K562 (cell line): ENCODE measurements at regions not wholly inside any gene's neighbourhood (a gene's known extent, or its start where the extent isn't known, plus 50 kb on each side); places are given as distances from the start of the nearest gene placed in this dataset.

Experiments used
- JUNB ChIP-seq: fragments of 450-650 bp; formaldehyde crosslinking; conservative IDR thresholded peaks from 2 replicates; pipeline ENCODE4 v1.4.0; 2020; ENCODE audit warnings: mild to moderate bottlenecking
- PTBP1 ChIP-seq: fragments of 200-400 bp; formaldehyde crosslinking; IDR thresholded peaks from 2 replicates; pipeline ENCODE4 v1.6.1; 2017; ENCODE audit warnings: low read depth, low read length
- SIN3B ChIP-seq: fragments of 450-650 bp; IDR thresholded peaks from 2 replicates; pipeline ENCODE4 v1.6.1; 2017; ENCODE audit warnings: low read depth, mild to moderate bottlenecking, moderate library complexity
- SMC3 ChIP-seq: conservative IDR thresholded peaks from 2 replicates; pipeline ENCODE4 v1.6.1; 2011; ENCODE audit warnings: low read depth, low read length, improper control_type of control experiment; ENCODE audit not compliant: insufficient read depth
- ZBTB2 ChIP-seq: fragments of 450-650 bp; IDR thresholded peaks from 2 replicates; pipeline ENCODE4 v1.6.1; 2016; ENCODE audit warnings: antibody characterized with exemption
- ZNF780A ChIP-seq: fragments of 250-450 bp; sonication (Bioruptor Pico); IDR thresholded peaks from 2 replicates; pipeline ENCODE4 v1.5.0; 2021; ENCODE audit warnings: mild to moderate bottlenecking
- ZSCAN29 ChIP-seq: fragments of 450-650 bp; IDR thresholded peaks from 2 replicates; pipeline ENCODE4 v1.6.1; 2017
- TF ChIP-seq, protein P1 (sequence below), 3 experiments: fragments of 200-800 bp in 1 of 3; sonication (Bioruptor generic) in 1 of 3; sonication (generic) in 1 of 3; formaldehyde crosslinking in 1 of 3; IDR thresholded peaks; 2 replicates each; pipeline versions ENCODE4 v1.6.1 to v1.8.0; 2016 to 2022; ENCODE audit warnings: mild to moderate bottlenecking in 2 of 3, missing compliant biosample characterization in 2 of 3, missing genetic modification characterization in 2 of 3, missing genetic modification reagents in 1 of 3

GRCh38 chr1:30244801-30245200, 478.6 kb downstream of the MATN1 start:
- TF ChIP-seq SMC3 (no peak), JUNB (CRISPR knock-in tag) (no peak), SIN3B (no peak), ZNF780A (CRISPR knock-in tag) (no peak), PTBP1 (no peak), ZBTB2 (no peak), ZSCAN29 (no peak)
- TF ChIP-seq, protein P1, sequence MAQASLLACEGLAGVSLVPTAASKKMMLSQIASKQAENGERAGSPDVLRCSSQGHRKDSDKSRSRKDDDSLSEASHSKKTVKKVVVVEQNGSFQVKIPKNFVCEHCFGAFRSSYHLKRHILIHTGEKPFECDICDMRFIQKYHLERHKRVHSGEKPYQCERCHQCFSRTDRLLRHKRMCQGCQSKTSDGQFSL (CRISPR knock-in tag; IDR thresholded peaks at IDR 0.05): no peak
- TF ChIP-seq, protein P1 (tag; IDR thresholded peaks at IDR 0.05): no peak
